NCI-H2107 treated with DMSO at 0.1 percent for 48 hours (cell line): ENCODE measurements at regions not wholly inside any gene's neighbourhood (a gene's known extent, or its start where the extent isn't known, plus 50 kb on each side); places are given as distances from the start of the nearest gene placed in this dataset.
"Not testable (repeated sequence)": the region's sequence is repeated elsewhere in the genome, so short reads cannot be mapped to it uniquely, and the experiment has no call there.

ENCODE experiments used
- DNase-seq: peaks from one replicate; lab custom pipeline; 2025; ENCODE audit not compliant: unreplicated experiment; lab: John Stamatoyannopoulos, UW

DNA sequence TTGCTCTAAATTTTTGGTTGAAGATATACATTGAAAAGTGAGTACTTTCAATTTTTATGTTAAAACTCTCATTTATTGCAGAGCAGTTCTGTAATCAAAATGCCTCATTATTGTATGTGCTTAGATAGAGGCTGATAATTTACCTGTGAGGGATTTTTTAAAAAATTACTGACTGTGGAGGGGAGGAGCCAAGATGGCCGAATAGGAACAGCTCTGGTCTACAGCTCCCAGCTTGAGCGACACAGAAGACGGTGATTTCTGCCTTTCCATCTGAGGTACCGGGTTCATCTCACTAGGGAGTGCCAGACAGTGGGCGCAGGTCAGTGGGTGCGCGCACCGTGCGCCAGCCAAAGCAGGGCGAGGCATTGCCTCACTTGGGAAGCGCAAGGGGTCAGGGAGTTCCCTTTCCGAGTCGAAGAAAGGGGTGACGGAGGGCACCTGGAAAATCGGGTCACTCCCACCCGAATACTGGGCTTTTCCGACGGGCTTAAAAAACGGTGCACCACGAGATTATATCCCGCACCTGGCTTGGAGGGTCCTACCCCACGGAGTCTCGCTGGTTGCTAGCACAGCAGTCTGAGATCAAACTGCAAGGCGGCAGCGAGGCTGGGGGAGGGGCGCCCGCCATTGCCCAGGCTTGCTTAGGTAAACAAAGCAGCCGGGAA, 89.4 kb downstream of the DDX11 start:
- DNase-seq, result not testable (repeated sequence)

DNA sequence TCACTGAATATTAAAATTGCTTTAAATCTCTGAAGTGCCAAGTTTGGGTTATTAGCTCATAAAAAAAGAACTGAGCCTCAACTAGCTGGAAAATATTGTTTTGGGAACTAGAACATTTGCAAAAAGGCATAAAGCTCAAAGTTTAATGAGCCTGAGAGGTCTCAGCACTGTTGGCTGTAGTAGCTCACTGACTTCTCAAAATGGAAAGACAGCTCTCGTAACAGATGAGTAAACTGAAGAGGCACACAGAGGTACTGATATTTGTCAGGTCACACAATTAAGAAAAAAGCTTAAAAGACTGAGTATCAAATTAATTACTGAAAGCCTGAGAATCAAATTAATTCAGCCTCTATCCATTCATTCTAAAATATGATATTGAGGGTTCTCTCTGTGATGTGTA, 100.6 kb downstream of the DDX11 start:
- not testable (repeated sequence) for DNase-seq

DNA sequence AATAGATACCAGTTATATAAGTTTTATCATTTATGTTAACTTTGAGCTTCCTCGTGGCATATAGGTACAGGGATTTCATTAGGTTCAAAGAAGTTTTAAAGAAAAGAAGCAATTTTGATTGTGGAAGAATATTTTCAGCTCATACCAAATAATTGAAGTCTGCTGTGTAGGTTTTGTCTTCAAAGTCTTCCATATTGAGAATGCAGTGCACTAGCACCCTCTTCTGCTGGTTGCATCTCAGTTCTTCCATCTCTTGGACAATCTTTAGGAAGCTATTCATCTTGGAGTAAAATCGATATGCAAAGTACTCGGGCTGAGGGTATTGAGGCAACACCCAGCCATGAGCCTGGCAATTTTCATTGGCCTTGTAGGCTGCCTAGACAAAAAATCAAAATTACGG, 103.9 kb downstream of the DDX11 start:
- not testable (repeated sequence) for DNase-seq

DNA sequence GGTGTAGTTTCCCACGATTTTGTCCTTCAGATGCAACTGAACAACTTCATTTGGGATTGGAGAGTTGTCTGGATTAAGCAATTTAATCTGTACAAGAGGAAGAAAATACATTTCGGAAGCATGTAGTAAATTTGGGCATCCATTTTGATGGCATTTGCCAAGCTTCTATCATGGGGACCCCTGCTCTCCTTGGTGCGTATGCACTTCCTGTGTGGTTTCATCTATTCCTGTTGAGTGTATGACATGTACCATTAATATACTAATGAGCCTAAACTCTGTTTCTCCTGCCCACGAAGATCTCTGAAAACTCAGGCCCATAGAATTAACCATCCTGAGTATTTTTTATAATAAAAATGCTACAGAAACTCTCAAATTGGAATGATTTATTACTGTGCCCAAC, 105.2 kb downstream of the DDX11 start:
- not testable (repeated sequence) for DNase-seq

DNA sequence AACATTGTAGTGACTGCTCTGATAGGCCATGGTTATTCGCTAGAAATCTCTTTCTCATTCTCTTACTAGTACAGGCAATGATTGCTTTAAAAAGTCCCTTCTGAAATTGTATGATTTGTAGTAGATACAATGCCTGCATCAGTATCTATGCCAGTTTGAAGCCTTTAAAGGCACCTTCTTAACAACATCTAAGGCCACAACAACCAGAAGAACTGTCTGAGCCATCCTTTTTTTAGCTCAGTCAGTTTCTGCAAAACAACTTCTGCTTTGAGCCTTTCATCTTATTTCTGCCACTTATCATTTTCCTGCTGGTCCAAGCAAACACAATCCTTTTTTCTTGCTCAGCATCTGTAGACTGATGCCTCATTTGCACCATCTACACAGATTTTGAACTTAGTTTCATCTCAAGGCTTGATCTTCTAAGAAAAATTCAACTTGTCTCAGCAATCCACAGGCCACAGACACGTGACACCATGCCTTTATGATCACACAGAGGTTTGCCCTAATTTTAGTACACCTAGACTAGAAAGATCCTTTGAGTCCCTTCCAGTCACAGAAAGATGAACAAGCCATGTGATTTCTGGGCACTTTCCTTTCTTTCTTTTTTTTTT, 106.1 kb downstream of the DDX11 start:
- not testable (repeated sequence) for DNase-seq

DNA sequence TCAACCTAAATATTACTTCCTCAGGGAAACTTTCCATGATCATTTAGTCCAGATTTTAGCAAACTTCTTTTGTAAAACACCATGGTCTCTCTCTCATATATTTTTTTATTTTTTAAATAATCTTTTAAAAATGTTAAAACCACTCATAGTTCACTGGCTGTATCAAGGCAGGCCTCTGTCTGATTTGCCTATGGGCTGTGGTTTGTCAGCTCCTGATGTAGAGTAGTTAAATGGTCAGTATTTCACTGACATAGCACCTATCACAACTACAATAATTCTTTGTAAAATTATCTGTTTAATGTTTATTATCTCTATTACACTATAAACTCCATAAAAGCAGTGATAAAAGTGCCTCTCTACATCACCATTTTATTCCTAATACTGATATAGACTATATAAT, 108.9 kb downstream of the DDX11 start:
- not testable (repeated sequence) for DNase-seq

DNA sequence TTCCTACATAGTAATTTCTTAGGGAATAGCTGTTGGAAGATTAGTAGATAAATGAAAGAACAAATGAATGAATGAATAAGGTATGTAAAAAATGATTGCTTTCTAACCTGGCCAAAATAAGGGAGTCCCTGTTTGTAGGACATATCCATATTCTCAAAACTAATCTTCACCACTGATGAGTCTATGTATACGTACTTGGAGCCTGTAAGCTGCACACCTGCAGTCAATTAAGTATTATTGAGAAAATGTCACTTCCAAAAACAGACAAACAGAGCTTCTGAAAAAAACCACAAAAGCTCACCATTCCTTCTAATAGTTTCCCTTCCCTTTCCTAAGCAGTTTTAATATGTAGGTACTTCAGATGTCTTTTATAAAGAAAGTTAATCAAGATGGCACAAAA, 109.4 kb downstream of the DDX11 start:
- DNase-seq, result not testable (repeated sequence)

DNA sequence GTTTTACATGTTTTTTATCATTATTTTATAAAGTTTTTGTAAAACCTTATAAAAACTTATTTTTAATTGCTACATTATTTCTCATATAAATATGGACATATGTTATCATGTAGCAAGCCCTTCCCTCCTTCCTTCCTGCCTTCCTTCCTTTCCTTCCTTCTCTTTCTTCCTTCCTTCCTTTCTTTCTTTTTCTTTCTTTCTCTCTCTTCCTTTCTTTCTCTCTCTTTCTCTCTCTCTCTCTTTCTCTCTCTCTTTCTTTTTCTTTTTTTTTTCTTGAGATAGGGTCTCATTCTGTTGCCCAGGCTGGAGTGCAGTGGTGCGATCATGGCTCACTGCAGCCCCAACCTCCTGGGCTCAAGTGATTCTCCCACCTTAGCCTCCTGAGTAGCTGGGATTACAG, 110.2 kb downstream of the DDX11 start:
- DNase-seq, result not testable (repeated sequence)

DNA sequence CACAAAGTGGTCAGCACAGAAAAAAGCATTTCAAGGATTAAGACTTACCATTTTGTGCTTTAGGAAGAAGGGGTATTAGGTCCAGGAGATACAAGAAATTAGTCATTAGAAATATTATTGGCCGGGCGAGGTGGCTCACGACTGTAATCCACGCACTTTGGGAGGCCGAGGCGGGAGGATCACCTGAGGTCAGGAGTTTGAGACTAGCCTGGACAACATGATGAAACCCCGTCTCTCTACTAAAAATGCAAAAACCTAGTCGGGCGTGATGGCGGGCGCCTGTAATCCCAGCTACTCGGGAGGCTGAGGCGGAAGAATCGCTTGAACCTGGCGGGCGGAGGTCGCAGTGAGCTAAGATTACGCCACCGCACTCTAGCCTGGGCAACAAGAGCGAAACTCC, 111.0 kb downstream of the DDX11 start:
- not testable (repeated sequence) for DNase-seq

DNA sequence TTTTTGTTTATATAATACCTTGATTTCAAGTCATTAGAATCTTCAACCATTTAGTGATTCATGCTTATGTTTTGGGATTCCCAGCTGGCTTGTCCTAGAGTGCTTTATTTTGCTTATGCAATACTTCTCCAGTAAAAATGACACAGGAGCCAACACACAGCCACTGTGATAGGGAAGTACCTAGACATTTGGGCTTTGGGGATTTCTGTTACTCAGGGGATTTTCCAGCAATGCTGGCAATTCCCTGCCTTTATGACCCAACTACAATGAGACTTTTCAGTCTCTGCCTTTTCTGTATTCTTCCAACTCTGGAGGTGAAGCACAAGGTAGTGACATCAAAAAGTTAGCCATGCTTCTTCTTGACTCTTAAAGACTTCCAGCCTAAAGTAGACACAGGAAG, 119.0 kb downstream of the DDX11 start:
- DNase-seq, result not testable (repeated sequence)

DNA sequence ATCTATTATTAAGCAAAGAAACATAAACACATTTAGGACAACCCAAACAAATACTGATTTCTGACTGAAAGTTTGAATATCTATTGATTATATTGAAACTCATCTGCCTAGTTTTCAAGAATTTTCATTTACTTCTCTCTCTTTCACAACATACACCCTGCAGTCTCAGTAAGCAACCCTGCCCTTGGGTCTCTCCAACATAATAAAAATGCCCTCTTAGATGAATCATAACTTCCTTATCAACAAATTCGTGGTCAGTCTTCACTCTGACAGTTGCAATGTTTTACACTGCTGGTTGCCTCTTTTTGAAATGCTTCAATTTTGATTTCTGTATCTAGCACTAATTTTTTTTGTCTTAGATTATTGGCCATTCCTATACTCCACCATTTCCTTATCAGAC, 122.0 kb downstream of the DDX11 start:
- DNase-seq, result not testable (repeated sequence)

DNA sequence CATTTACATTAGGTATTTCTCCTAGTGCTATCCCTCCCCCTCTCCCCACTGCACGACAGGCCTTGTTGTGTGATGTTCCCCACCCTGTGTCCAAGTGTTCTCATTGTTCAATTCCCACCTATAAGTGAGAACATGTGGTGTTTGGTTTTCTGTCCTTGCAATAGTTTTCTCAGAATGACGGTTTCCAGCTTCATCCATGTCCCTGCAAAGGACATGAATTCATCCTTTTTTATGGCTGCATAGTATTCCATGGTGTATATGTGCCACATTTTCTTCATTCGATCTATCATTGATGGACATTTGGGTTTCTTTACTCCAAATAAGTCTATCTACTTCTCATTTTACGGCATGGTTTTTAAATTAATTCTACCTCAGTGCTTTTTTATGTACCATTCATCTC, 125.8 kb downstream of the DDX11 start:
- not testable (repeated sequence) for DNase-seq

DNA sequence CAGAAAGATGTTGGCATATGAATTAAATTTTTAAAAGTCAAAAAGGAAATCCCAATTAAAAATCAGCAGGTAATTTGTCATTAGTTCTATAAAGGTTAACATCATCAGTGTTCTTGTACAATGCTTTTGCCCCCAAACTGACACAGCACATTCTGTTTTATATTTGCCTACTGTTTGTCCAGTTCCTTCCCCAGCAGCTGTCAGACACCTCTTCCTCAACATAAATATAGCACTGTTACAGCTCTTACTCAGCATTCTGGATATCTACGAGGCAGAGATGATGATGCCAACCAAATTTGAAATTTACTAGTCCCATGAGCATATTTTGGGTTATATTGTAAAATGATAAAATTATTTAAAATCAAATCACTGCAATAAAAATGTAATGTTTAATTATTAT, 124.6 kb downstream of the SINHCAF start:
- DNase-seq, result no peak

DNA sequence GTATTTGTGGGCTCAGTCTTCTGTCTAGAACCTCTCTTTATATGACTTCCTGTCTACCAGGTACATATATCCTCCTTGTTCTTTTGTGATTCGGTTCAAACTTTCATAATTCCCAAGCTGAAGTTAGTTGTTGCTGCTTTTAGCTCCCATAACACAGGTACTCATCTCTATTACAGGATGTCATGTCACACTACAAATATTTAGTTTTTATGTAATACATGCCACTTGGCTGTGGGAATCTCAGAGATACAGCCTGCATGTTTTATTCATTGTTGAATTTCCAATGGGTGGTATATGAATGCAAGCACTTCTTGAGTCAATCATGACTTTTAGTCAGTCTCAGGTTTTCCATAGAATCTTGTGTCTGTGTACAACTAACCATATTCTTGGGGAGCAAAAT, 122.7 kb downstream of the SINHCAF start:
- no peak for DNase-seq

DNA sequence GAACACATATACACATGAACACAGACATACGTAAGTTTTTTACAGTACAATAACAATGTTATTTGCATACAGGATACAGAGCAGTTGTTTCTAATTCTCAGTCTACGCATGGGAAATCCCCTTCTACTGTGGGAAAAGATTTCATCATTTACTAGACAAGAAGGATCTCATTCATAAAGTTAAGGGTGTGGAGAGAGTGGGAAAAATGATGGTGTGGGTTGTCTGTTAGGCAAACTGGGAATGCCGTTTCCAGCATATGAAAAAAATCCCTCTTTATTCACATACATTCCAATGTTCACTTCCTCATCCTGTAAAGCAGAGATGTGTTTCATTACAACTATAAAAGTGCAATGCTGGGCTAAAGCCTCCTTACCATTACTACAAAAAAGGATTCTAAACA, 120.9 kb downstream of the SINHCAF start:
- no peak for DNase-seq

DNA sequence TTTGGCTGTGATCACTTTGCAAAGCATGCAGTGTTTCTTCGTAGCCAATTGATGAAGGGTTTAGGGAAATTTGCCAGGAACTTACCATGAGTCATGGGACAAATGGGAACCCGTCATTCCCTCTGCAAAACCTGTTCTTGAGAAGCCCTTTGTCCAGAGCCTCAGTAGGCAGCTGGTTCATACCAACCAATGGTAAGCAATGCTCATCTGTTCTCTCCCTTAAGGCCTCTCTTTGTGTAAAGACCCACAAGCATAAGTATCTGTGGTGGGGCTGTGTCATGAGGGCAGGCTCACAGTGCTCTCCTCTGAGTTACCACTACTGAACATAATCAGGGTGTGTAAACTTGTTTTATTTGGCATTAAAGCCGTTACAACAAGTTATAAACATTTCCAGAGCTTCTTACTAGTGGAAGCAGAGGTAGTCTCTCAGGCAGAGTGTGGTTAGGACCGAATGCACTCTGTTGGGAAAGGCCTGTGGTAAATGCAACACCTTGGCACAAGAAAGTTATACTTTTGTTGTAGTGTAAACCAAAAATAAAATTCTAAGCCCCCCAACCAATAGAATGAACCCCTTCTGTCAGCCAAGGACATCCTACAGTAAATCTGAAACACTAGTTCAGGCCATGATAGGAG, 119.8 kb downstream of the SINHCAF start:
- DNase-seq, result no peak

DNA sequence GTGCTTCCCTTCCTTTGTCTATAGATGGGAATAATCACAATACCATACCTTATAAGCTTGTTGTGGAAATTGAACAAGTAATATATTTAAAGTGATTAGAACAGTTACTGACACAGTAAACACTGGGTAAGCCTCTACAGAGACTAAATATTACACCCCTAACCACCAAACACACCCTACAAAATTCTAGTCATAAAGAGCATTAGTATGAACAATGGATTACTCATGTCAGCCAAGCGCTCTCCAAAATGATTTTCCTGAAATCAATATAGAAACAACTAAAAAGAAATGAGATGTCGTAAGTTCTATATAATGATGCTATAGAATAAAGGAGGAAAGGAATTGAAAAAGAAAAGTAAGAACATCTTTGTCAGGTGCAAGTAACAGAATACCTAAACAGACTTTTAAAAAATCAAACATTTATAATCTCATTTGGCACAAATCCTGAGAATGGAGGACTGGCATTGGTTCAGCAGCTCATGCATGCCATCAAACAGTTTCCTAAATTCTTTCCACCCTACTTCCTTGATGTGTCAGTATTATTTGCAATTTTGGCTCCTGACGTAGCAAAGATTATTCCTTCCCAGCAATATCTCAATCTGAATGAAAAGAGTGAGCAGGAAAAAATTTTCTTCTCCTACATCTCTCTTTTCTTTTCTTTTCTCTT, 118.0 kb downstream of the SINHCAF start:
- DNase-seq, result no peak

DNA sequence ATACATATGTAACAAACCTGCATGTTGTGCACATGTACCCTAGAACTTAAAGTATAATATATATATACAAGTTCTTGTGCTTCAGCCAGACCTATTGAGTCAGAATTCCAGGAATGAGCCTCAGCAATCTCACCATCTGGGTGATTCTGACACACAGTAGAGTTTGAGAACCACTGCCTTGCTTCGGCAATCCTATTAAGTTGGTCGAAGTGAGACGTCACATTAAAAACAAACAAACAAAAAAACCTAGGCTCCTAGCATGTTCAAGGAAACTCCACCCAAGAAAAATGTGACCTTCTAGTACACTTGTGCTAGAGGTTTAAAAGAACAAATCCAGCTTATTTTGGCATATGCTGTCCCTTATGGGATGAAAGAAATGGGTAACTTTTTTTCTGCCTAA, 115.8 kb downstream of the SINHCAF start:
- DNase-seq, result no peak

DNA sequence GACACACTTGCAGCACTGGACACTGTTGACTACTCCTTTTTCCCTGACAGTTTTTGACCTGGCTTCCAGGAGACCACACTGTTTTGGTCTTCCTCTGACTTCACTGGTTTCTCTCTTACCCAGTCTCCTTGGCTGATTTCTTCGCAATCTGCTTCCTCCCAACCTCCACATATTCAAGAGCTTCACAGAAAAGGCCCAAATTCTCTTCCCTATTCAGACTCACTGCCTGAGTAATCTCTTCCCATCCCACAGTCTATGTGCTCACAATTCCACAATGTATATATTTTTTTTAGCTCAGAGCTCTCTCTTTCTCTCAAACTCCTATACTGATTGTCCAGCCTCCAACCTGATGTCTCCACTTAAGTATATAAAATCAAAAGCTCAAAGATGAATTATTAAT, 115.4 kb downstream of the SINHCAF start:
- DNase-seq, result no peak

DNA sequence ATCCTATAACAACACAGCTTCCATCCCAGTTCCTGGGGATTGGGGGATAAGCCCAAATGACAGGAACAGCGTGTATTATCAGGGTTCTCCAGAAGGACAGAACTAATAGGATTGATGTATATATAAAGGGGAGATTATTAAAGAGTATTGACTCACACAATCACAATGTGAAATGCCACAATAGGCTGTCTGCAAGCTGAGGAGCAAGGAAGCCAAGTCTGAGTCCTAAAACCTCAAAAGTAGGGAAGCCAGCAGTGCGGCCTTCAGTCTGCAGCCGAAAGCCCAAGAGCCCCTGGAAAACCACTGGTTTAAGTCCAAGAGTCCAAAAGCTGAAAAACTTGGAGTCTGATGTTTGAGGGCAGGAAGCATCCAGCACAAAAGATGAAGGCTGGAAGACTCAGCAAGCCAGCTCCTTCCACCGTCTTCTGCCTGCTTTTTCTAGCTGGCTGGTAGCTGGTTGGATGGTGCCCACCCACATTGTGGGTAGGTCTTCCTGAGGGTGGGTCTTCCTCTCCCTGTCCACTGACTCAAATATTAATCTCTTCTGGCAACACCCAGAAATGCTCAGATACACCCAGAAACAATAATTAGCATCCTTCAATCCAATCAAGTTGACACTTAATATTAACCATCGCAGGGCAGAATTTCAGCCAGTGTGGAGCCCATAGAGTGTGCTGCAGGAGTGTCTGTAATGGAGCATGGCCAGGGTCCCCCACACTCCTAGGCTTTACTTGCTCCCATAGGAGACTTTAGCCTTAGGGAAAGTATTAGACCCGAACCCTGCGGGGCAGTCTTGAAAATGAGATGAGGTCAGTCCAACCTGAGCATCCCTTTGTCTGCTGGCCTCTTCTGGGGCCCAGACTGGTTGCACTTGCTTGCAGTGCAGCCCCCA, 111.1 kb downstream of the SINHCAF start:
- no peak for DNase-seq
